GM12891 (cell line): ENCODE measurements at regions not wholly inside any gene's neighbourhood (a gene's known extent, or its start where the extent isn't known, plus 50 kb on each side); places are given as distances from the start of the nearest gene placed in this dataset.
"Not testable (repeated sequence)": the region's sequence is repeated elsewhere in the genome, so short reads cannot be mapped to it uniquely, and the experiment has no call there.

ENCODE experiments used
- DNase-seq: peaks from one replicate; pipeline ENCODE4 v3.0.0; 2011; ENCODE audit warnings: low spot score; ENCODE audit not compliant: insufficient read length
- FAIRE-seq: peaks from 2 replicates; lab custom pipeline; 2011; peaks lifted over from hg19 to GRCh38; lab: Jason Lieb, UNC

DNA sequence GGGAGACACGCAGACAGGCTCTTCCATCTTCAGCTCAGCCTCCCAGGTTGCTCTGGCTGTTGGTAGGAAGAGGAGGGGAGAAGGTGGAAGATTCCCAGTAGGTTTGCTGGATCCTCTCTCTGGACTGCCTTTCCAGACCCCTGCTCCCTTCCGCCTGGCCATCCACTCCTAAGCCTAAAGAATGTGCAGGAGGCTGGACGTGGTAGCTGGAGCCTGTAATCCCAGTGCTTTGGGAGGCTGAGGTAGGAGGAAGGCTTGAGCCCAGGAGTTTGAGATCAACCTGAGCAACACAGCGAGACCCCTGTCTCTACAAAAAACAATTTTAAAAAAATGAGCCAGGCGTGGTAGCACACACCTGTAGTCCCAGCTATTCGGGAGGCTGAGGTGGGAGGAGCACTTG, 2895.6 kb downstream of the RPIA start:
- not testable (repeated sequence) for FAIRE-seq

DNA sequence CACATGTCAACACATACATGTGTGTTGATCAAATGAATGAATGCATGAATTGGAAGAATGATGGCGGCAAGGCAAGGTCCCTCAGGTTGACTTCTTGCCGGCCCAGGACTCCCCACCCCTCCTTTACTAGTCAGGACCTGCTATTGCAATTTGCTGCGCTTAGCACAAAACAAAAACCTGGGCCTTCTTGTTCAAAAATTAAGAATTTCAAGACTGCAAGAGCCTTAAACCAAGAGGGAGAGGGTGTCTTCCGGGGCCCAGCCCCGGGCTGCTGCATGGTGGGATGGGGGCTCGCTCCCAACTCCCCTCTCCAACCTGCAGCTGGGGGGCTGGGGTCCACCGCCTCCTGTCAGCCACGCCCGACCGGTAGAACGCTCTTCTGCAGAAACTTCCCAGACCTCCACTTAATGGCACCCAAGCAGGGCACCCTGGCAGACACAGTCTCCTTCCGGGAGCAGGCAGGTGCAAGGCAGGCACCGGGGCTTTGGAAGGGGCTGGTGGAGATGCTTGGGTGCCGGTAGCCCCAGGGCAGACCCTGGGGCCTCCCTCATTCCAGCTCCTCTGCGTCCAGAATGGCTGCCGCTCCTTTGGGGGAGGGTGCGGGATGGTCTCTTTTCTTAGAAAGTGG, 2896.5 kb downstream of the RPIA start:
- not testable (repeated sequence) for FAIRE-seq, DNase-seq

More for the DNA sequence above, 2895.6 kb downstream of the RPIA start:
- DNase-seq, result not testable (repeated sequence)

DNA sequence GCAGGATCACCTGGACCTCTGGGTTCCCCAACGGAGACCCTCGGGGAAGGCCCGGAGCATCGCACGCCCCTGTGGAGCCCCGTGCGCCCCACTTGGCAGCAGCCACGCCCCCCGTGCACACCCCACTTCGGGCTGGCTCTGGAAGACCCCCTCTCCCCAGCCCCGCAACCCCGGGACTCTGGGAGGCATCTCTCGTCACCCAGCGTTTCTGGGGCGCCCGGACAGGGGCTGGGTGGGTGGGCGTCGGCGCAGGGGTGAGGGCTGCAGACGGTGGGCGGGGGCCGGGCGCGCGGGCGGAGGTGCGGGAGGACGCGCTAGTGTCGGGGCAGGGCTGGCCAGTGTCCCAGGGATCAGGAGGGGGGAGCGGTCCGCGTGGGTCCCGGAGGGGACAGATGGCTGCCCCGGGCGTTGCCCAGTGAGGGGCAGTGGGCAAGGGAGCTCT, 2897.3 kb downstream of the RPIA start:
- FAIRE-seq, DNase-seq: not testable (repeated sequence)

DNA sequence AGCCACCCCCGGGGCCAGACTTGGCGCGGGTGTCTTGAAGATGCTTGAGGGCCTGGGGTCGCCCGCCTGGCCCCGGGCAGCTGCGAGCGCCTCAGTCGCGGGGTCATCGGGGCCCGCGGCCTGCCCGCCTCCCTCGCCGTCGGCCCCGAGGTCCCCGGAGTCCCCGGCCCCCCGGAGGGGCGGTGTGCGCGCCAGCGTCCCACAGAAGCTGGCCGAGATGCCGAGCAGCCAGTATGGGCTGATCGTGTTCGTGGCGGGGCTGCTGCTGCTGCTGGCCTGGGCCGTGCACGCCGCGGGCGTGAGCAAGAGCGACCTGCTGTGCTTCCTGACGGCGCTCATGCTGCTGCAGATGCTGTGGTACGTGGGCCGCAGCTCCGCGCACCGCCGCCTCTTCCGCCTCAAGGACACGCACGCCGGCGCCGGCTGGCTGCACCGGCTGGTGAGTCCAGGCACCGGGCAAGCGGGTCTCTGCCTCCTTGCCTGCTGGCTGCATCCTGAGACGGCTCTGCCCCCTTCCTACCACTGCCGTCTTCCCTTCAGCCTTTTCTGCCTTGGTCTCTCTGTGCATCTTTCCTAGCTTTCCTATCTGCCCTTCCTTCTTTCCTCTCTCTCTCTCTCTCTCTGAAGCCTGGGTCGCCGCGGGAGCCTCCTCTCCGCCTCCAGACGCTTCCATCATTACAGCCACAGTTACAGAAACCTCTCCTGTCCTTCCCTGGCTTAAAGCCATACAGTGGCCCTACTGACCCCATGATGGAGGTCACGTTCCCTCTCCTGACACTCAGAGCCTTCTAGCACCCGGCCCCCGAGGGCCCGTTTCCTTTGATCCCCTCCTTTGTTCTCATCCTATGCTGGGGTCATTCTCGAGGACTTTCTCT, 2898.2 kb downstream of the RPIA start:
- peak; percentile 7 for DNase-seq
- FAIRE-seq, result not testable (repeated sequence)

DNA sequence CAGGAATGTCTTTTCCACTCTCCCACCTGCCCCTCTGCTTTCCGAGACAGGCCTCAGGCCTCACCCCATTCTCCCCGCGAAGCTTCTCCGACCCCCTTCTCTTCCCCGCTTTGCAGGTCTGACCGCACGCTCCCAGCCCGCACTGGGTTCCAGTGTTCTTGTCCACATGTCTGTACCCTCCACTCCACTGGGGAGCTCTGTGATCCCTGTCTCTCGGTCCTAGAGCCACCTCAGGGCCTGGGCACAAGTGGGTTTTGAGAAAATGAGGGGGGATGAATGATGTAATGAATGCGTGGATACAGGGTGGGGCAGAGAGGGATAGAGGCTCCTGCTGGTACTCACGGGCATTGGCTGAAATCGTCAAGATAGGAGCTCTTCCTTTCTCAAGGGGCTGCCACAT, 2898.9 kb downstream of the RPIA start:
- DNase-seq, FAIRE-seq: not testable (repeated sequence)

DNA sequence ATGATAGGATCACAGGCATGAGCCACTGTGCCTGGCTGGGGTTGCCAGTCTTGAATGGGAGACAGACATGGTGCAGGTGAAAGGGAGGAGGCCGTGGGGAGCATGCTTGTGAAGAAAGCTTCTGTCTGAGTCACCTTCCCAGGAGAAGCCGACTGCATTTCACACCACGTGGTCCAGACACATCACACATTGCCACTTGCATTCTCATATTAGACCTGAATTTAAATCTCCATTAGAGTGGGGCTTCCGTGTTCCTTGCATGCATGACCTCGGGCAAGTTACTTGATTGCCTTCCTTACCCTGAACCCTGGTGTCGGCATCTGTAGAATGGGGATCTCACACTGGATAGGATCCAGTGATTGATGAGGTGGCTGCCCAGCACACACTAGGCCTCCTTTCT, 2899.6 kb downstream of the RPIA start:
- DNase-seq, FAIRE-seq: not testable (repeated sequence)

DNA sequence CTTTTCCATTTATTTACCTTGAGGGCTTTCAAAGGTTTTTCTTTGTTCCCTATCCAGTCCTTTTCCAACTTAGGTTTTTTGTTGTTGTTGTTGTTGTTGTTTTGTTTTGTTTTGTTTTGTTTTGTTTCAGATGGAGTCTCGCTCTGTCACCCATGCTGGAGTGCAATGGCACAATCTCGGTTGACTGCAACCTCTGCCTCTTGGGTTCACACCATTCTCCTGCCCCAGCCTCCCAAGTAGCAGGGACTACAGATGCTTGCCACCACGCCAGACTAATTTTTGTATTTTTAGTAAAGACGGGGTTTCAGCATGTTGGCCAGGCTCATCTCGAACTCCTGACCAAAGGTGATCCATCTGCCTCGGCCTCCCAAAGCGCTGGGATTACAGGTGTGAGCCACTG, 2906.0 kb downstream of the RPIA start:
- FAIRE-seq, DNase-seq: not testable (repeated sequence)

DNA sequence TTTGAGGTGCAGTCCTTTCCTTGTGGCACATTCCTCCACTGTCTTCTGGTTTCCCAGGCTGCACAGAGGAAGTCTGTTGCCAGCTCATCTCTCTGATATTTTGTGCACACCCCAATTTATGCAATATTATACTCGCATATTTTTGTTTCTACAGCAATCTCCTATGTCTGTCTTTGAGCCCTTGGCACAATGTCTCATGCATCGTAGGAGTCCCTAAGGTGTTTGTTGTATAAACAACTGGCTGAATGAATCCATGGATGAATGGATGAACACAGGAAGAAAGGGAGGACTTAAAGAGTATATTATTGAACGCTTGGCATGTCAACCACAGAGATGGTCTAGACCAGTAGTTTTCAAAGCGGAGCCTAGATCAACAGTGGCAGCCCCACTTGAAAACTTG, 2907.0 kb downstream of the RPIA start:
- not testable (repeated sequence) for DNase-seq, FAIRE-seq

DNA sequence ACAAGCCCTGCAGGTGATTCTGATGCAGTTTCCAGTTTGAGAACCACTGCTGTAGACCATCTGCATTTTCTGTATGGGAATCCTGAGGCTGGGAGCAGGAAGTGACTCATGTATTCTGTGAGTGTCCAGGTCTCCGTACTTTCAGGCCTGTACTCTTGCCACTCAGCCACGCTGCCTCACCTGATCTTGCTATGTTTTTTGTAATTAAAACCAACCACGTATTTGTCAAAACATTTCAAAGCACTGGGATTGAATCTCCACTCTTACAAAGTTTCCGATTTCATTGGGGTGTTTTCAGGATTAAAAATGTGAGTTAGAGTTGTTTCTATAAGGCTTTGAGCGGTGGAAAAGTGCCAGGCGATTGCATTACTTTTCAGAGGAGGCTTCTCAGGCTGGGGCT, 2907.5 kb downstream of the RPIA start:
- FAIRE-seq, DNase-seq: not testable (repeated sequence)

DNA sequence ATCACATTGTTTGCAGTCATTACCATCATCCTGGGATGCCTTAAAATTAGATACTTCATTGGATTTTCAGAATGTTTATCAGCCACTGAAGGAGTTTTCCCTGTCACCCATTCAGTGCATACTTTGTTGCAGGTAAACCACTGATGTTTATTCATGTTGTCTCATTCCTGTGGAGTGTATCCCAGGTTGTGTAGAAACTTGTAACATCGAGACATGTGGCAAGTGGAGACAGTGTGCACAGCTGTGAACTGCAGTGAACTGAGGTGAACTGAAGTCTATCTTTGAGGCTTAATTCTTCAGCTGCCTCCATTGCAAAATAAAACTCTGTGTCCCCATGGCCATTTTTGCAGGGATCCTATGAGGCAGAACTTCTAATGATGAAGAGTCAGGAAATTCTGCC, 2911.4 kb downstream of the RPIA start:
- FAIRE-seq, DNase-seq: not testable (repeated sequence)

DNA sequence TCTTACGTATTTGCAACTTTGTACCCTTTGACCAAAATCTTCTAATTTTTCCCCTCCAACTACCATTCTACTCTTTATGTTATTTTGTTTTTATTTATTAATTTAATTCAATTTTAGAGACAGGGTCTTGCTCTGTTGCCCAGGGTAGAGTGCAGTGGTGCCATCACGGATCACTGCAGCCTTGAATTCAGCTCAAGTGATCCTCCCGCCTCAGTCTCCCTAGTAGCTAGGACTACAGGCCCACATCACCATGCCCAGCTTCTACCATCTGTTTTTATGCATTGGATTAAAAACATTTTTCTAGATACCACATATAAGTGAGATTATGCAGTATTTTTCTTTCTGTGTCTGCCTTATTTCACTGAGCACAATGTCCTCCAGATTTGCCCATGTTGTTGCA, 2912.5 kb downstream of the RPIA start:
- not testable (repeated sequence) for DNase-seq, FAIRE-seq

DNA sequence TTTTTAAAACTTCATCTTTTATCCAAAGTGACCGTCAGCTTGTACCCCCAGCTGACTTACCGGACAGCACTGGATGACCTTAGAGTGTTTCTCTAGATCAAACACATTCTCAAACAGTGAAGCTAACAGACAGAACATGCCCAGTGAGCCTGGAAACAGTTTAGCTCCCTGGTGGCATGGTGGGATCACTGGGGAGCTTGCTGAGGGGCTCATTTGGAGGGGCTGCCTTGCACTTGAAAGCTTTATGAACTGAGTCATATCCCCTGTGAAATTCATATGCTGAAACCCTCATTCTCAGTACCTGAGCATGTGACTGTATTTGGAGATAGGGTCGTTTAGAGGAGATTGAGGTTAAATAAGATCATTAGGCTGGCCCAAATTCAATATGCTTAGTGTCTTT, 2913.2 kb downstream of the RPIA start:
- FAIRE-seq, DNase-seq: not testable (repeated sequence)

DNA sequence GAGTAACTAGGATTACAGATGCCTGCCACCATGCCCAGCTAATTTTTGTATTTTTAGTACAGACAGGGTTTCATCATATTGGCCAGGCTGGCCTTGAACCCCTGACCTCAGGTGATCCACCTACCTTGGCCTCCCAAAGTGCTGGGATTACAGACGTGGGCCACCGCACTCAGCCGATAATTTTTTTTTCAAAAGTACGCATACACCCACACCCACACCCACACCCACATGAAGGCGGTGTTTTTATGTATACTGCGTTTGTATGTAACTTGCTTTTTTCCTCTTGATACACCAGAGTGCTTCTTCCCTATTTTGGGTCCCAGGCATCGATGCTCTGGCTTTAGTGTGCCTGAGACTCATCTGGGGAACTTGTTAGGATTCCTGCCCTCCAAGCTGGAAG, 2932.3 kb downstream of the RPIA start:
- not testable (repeated sequence) for FAIRE-seq, DNase-seq

DNA sequence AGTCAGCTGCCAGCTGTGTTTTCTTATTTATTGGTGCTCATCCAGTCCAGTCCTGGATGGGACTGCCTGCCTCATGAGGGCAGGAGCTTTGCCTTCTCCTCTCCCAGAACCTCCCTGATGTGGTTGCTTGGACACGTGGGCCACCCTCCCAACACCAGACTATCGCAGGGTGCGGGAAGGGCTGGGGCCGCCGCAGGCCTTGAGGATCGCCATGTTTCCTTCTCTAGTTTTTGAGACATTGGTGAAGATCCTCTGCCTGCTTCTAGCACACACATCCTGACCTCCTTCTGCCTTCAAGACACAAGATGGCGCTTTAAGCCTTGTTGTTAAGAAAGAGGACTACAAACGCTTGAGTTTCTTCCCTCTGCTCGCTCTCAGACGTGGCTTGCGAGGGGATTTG, 2937.0 kb downstream of the RPIA start:
- DNase-seq, FAIRE-seq: not testable (repeated sequence)

DNA sequence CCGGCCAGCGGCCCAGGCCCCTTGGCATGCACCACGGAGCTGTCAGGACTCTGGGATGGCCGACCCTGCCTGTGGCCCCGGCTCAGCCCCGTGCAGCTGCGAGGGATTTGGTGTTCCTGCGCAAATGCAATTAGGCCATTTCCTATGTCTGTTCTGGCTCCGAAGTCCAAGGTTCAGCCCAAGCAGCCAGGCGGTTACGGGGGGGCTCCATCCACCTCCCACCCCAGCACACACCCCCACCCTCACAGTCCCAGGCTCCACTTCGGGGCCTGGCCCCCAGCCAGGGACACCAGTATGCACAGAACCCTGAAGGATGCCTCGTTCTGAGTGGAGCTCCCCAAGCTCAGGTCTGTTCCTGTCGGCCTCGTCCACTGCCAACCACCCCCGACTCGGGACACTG, 2965.7 kb downstream of the RPIA start:
- FAIRE-seq, DNase-seq: not testable (repeated sequence)

DNA sequence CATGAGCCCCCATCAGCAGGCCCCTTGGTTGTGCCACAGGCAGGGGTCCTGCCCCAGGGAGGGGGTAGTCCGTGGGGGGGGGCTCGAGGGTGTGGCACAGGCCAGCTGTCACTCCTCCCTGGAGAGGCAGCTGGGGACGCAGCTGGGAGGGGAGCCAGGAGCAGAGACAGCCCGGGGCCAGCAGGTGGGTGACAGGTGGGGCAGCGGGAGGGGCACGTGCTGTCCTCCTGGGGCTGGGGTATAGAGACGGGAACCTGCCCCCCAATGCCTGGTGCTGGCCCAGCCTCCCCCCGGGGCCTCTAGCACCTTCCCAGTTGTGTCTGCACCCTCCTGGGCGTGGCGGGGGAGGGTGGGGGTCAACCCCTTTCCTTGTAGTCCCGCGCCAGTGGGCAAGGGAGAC, 2966.9 kb downstream of the RPIA start:
- FAIRE-seq, DNase-seq: not testable (repeated sequence)

DNA sequence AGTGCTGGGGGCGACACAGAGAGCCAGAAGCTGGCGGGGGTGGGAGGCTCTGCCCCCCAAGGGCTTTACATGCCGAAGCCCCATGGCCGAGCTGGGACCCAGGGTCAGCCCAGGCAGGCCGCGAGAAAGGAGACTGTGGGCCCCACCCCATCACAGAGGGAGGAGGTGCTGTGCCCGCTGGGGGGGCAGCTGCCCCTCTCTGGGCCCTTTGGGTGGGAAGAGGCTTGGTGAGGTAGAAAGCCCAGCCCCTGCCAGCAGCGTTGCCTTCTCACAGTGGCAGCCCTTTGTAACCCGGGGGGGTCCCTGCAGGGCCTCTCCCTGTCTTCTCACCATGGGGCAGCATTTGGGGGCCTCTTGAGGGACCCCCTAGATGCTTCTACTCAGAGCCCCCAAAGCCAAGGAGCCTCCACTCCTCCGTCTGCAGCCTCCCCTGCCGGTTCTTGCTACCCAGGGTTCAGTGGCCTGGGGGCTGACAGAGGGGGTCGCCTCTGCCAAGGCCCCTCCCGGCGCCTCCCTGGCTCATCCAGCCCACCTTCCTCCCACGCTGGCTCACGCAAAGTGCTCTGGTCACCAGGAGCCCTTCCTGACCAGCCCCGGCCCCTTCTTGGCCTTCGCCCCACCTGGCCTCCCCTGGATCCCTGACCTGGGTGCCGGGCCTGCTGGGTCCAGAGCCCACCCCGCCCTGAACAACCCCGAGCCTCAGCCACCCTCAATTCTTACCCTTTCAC, 2967.9 kb downstream of the RPIA start:
- not testable (repeated sequence) for DNase-seq, FAIRE-seq

DNA sequence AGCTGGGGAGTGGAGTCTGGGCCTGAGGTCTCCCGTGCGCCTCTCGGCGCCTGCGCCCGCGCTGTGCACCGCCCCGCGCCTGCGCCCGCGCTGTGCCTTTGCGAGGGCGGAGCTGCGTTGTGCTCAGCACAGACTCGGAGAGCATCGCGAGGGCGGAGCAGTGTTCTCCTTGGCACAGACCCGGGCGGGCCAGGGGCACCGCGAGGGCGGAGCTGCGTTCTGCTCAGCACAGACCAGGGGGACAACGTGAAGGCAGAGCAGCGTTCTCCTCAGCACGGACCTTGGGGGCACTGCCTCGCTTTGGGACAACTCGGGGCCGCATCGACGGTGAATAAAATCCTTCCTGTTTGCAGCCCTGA, 2968.4 kb downstream of the RPIA start:
- not testable (repeated sequence) for FAIRE-seq, DNase-seq

DNA sequence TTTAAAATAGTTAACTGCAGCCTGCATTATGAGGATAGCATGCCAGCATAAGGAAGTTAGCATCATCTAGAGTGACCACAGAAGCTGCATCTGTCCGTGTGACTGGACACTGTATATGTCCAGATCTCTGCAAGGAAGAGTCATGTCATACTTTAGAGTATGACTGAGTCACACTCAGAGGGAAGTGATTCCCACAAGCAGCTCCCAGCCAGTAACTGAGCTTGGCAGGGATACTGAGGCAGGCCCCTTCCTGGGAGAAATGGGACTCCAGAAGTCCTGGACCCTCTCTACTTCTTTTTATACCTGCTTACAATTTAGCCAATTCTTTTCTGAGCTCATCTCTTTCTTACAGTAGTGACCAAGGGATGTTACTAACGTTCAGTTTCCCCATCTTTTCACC, 2975.9 kb downstream of the RPIA start:
- not testable (repeated sequence) for FAIRE-seq, DNase-seq

DNA sequence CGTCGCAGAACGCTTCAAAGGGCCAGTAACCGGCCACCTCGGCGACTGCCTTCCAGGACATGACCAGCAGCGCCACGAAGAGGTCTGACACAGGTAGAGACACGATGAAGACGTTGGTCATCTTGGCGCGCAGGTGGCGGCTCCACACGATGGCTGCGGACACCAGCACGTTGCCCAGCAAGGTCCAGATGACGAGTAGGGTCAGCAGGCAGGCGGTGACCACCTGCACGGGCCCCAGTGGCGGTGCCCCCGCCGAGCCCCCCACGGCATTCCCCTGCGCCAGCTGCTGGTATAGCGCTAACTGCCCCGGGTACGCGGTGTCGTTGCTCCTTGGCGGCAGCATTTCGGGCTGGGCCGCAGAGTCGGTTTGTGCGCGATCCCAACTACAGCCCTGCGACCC, 2994.1 kb downstream of the RPIA start:
- DNase-seq, FAIRE-seq: not testable (repeated sequence)
